Peyer's patch (tissue), 4 donors: ENCODE measurements at regions not wholly inside any gene's neighbourhood (a gene's known extent, or its start where the extent isn't known, plus 50 kb on each side); places are given as distances from the start of the nearest gene placed in this dataset.

Source experiments
- POLR2A ChIP-seq, 2 donors: fragments of 450-650 bp; IDR thresholded peaks; one replicate each; pipeline ENCODE4 v1.5.1; 2017; ENCODE audit warnings: antibody characterized with exemption in 2 of 2, mild to moderate bottlenecking in 2 of 2, moderate library complexity in 2 of 2
- TF ChIP-seq, protein P1 (sequence below), 6 experiments: fragments of 450-650 bp in 4 of 6; fragments of 200-600 bp in 2 of 6; sonication (generic) in 1 of 6; IDR thresholded peaks; one replicate each; pipeline ENCODE4 v1.5.1; 2017 to 2019; ENCODE audit warnings: antibody characterized with exemption in 6 of 6, mild to moderate bottlenecking in 3 of 6, moderate library complexity in 1 of 6

DNA sequence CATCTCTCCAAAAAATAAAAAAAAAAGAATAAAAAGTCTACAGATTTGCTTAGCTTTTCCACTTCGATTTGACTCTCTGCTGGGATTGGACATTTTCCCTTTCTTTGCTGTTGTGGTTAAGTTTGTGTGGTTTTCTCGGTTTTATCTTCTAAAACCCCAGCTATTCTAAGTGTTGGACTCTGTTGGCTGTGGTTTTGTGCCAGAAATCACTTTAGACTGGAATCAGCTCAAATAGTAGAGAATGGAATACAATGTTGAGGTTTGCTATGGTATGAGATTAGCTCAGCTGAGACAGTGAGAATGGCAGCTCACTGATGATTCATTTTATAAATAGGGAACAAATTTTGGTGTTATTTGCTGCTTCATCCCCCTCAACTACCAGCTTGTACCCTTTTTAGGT, 116.0 kb downstream of the BUB3 start:
- TF ChIP-seq, protein P1, sequence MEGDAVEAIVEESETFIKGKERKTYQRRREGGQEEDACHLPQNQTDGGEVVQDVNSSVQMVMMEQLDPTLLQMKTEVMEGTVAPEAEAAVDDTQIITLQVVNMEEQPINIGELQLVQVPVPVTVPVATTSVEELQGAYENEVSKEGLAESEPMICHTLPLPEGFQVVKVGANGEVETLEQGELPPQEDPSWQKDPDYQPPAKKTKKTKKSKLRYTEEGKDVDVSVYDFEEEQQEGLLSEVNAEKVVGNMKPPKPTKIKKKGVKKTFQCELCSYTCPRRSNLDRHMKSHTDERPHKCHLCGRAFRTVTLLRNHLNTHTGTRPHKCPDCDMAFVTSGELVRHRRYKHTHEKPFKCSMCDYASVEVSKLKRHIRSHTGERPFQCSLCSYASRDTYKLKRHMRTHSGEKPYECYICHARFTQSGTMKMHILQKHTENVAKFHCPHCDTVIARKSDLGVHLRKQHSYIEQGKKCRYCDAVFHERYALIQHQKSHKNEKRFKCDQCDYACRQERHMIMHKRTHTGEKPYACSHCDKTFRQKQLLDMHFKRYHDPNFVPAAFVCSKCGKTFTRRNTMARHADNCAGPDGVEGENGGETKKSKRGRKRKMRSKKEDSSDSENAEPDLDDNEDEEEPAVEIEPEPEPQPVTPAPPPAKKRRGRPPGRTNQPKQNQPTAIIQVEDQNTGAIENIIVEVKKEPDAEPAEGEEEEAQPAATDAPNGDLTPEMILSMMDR (IDR thresholded peaks at IDR 0.05) = no peak
- TF ChIP-seq POLR2A (IDR thresholded peaks at IDR 0.05) = no peak
